ENCODE measurements at regions not wholly inside any gene's neighbourhood (a gene's known extent, or its start where the extent isn't known, plus 50 kb on each side); places are given as distances from the start of the nearest gene placed in this dataset.

- TF ChIP-seq CTCF (conservative IDR thresholded peaks at IDR 0.05; ENCODE audit: low read depth in 2 of 2) (no peak), EZH2 (IDR thresholded peaks at IDR 0.05; ENCODE audit: low read depth, unreplicated experiment) (no peak), REST (IDR thresholded peaks at IDR 0.05; ENCODE audit: unreplicated experiment) (no peak), POLR2AphosphoS5 (IDR thresholded peaks at IDR 0.05; ENCODE audit: low read depth) (no peak), CREB1 (CRISPR knock-in tag; IDR thresholded peaks at IDR 0.05; ENCODE audit: low read depth) (no peak), EZH2phosphoT487 (IDR thresholded peaks at IDR 0.05; ENCODE audit: unreplicated experiment) (no peak), STAT1 (IDR thresholded peaks at IDR 0.05; ENCODE audit: unreplicated experiment) (no peak)
These were observed 259.5 kb downstream of the SHOX start for GRCh38 chrX:889966-890651.

All from GM23338 (cell line).